SK-N-SH (cell line): ENCODE measurements at regions not wholly inside any gene's neighbourhood (a gene's known extent, or its start where the extent isn't known, plus 50 kb on each side); places are given as distances from the start of the nearest gene placed in this dataset.

Experiments used
- CTCF ChIA-PET: fragments of 300-600, 350-600 bp; formaldehyde crosslinking; extraction: SDS; loops from one replicate; lab custom pipeline; 2021; lab: Yijun Ruan, JAX
- POLR2A ChIA-PET: fragments of 350-600 bp; sonication (Branson Sonifier 250); formaldehyde crosslinking; extraction: SDS; loops from one replicate; lab custom pipeline; 2020; ENCODE audit warnings: antibody characterized with exemption, inconsistent platforms; lab: Yijun Ruan, JAX
- DNase-seq: peaks from one replicate; pipeline ENCODE4 v3.0.0; 2012
- H2AFZ ChIP-seq: fragments of 200-600 bp; sonication (generic); 2 replicates; pipeline ENCODE4 v1.8.1; 2016; ENCODE audit warnings: antibody characterized with exemption, mild to moderate bottlenecking, low read depth
- H3F3A ChIP-seq: fragments of 200-600 bp; sonication (generic); replicated peaks from 2 replicates; pipeline ENCODE3; 2016; ENCODE audit warnings: antibody characterized with exemption, mild to moderate bottlenecking; ENCODE audit not compliant: insufficient read depth
- H3K27ac ChIP-seq, 2 experiments: fragments of 200-500 bp in 1 of 2; fragments of 200-600 bp in 1 of 2; sonication (Bioruptor generic) in 1 of 2; sonication (generic), shearing (Covaris generic) in 1 of 2; 2 replicates each; pipeline versions ENCODE4 v1.5.1 to v1.6.1; 2014 to 2016; ENCODE audit warnings: low read depth in 2 of 2, inconsistent platforms in 1 of 2, low read length in 1 of 2, mild to moderate bottlenecking in 1 of 2, mixed read lengths in 1 of 2
- H3K27me3 ChIP-seq: fragments of 200-600 bp; sonication (generic), shearing (Covaris generic); 2 replicates; pipeline ENCODE4 v1.6.1; 2016; ENCODE audit warnings: mixed run types; ENCODE audit not compliant: insufficient read depth
- H3K36me3 ChIP-seq, 2 experiments: fragments of 200-500 bp in 1 of 2; fragments of 200-600 bp in 1 of 2; sonication (Bioruptor generic) in 1 of 2; sonication (generic) in 1 of 2; replicated peaks in 1 of 2; 2 replicates each; pipeline versions ENCODE3 to v1.5.1; 2014 to 2016; ENCODE audit warnings: low read length in 1 of 2, mild to moderate bottlenecking in 1 of 2; ENCODE audit not compliant: insufficient read depth in 2 of 2, control insufficient read depth in 1 of 2
- H3K4me1 ChIP-seq, 2 experiments: fragments of 200-500 bp in 1 of 2; fragments of 200-600 bp in 1 of 2; sonication (Bioruptor generic) in 1 of 2; sonication (generic), shearing (Covaris generic) in 1 of 2; 2 replicates each; pipeline versions ENCODE4 v1.5.1 to v1.6.1; 2014 to 2016; ENCODE audit warnings: low read depth in 1 of 2, low read length in 1 of 2, mixed run types in 1 of 2; ENCODE audit not compliant: insufficient read depth in 2 of 2, control insufficient read depth in 1 of 2
- H3K4me2 ChIP-seq: fragments of 200-600 bp; sonication (generic), shearing (Covaris generic); 2 replicates; pipeline ENCODE4 v1.6.1; 2017; ENCODE audit warnings: mixed run types
- H3K4me3 ChIP-seq, 2 experiments: fragments of 200-500 bp in 1 of 2; fragments of 200-600 bp in 1 of 2; sonication (Bioruptor generic) in 1 of 2; sonication (generic), shearing (Covaris generic) in 1 of 2; 2 replicates each; pipeline versions ENCODE4 v1.5.1 to v1.8.1; 2014 to 2016; ENCODE audit warnings: low read depth in 2 of 2, inconsistent platforms in 1 of 2, low read length in 1 of 2, mild to moderate bottlenecking in 1 of 2, mixed read lengths in 1 of 2, moderate library complexity in 1 of 2
- H3K79me2 ChIP-seq: fragments of 200-600 bp; sonication (generic); 2 replicates; pipeline ENCODE4 v1.8.1; 2017; ENCODE audit warnings: mild to moderate bottlenecking; ENCODE audit not compliant: insufficient read depth
- H3K9ac ChIP-seq: fragments of 200-600 bp; sonication (generic); 2 replicates; pipeline ENCODE4 v1.6.1; 2017; ENCODE audit warnings: mixed run types
- H3K9me2 ChIP-seq: fragments of 200-600 bp; sonication (generic); 2 replicates; pipeline ENCODE4 v1.6.1; 2017; ENCODE audit warnings: mixed run types
- H3K9me3 ChIP-seq: fragments of 200-600 bp; sonication (generic); 2 replicates; pipeline ENCODE4 v1.6.1; 2017; ENCODE audit warnings: mixed run types, mild to moderate bottlenecking, moderate library complexity
- H4K20me1 ChIP-seq: fragments of 200-600 bp; sonication (generic); 2 replicates; pipeline ENCODE4 v1.6.1; 2017; ENCODE audit warnings: mild to moderate bottlenecking, mixed run types; ENCODE audit not compliant: insufficient read depth
- FOSL2 ChIP-seq: IDR thresholded peaks from 2 replicates; pipeline ENCODE4 v1.4.0; 2012; ENCODE audit warnings: low read depth, mild to moderate bottlenecking, moderate library complexity, borderline replicate concordance
- GABPA ChIP-seq: IDR thresholded peaks from 2 replicates; pipeline ENCODE4 v1.4.0; 2012; ENCODE audit warnings: low read depth, mild to moderate bottlenecking
- MAX ChIP-seq: IDR thresholded peaks from 2 replicates; pipeline ENCODE4 v1.4.0; 2012; ENCODE audit warnings: low read depth
- NRF1 ChIP-seq: IDR thresholded peaks from 2 replicates; pipeline ENCODE4 v1.6.1; 2012; ENCODE audit warnings: low read depth, mild to moderate bottlenecking, low read length
- RFX5 ChIP-seq: IDR thresholded peaks from 2 replicates; pipeline ENCODE4 v1.6.1; 2012; ENCODE audit warnings: mild to moderate bottlenecking, improper control_type of control experiment, low read length
- SMC3 ChIP-seq: IDR thresholded peaks from 2 replicates; pipeline ENCODE4 v1.6.1; 2012; ENCODE audit warnings: low read depth, low read length, improper control_type of control experiment
- WGBS: methylation state at CpG from one replicate; pipeline ENCODE4 v1.1.6; 2017; ENCODE audit warnings: low lambda C conversion rate; 5-methylcytosine and 5-hydroxymethylcytosine counted together
- TF ChIP-seq, protein P1 (sequence below): IDR thresholded peaks from 2 replicates; pipeline ENCODE4 v1.6.1; 2012; ENCODE audit warnings: mild to moderate bottlenecking, low read depth, low read length, moderate library complexity
- TF ChIP-seq, protein P2 (sequence below): IDR thresholded peaks from 2 replicates; pipeline ENCODE4; 2012
- TF ChIP-seq, protein P3 (sequence below): IDR thresholded peaks from 2 replicates; pipeline ENCODE4 v1.4.0; 2012; ENCODE audit warnings: low read depth, borderline replicate concordance

DNA sequence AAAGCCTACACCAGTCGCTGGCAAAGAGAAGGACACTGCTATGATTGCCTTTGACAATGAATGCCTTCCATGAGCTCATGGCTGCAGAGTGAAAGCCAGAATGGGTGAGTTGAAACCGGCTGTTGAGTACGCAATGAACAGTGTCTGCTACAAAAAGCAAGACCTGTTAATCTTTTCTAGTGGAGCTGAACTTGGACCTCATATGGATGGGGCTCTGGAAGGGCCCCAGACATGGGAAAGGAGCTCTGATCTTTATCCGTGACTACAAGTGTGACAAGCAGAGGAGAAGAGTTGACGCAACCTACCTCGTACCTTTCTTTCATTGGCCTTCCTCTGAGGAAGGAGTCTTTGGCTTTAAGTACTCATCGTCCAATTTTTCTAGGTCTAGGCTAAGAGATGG is 67.1 kb upstream of the TSC22D1 start:
- POLR2A ChIA-PET = no interaction called here

More for the DNA sequence above, 67.1 kb upstream of the TSC22D1 start:
- no peaks in the 10 kb centered on the region for H3K27me3 ChIP-seq
- H3F3A ChIP-seq = peaks cover 5% of the 10 kb centered on the region
- no peaks in the 10 kb centered on the region for H3K79me2 ChIP-seq
- H3K4me1 ChIP-seq = no peaks in the 10 kb centered on the region
- no peak for DNase-seq
- CTCF ChIA-PET = no interaction called here
- H4K20me1 ChIP-seq = no peaks in the 10 kb centered on the region
- H3K9me2 ChIP-seq = no peaks in the 10 kb centered on the region
- no peak overlapping the region for H3K27ac ChIP-seq
- no peaks in the 10 kb centered on the region for H3K9me3 ChIP-seq
- H3K4me3 ChIP-seq = no peak overlapping the region
- H3K4me2 ChIP-seq = no peak overlapping the region
- TF ChIP-seq FOSL2 = no peak
- TF ChIP-seq, protein P1, sequence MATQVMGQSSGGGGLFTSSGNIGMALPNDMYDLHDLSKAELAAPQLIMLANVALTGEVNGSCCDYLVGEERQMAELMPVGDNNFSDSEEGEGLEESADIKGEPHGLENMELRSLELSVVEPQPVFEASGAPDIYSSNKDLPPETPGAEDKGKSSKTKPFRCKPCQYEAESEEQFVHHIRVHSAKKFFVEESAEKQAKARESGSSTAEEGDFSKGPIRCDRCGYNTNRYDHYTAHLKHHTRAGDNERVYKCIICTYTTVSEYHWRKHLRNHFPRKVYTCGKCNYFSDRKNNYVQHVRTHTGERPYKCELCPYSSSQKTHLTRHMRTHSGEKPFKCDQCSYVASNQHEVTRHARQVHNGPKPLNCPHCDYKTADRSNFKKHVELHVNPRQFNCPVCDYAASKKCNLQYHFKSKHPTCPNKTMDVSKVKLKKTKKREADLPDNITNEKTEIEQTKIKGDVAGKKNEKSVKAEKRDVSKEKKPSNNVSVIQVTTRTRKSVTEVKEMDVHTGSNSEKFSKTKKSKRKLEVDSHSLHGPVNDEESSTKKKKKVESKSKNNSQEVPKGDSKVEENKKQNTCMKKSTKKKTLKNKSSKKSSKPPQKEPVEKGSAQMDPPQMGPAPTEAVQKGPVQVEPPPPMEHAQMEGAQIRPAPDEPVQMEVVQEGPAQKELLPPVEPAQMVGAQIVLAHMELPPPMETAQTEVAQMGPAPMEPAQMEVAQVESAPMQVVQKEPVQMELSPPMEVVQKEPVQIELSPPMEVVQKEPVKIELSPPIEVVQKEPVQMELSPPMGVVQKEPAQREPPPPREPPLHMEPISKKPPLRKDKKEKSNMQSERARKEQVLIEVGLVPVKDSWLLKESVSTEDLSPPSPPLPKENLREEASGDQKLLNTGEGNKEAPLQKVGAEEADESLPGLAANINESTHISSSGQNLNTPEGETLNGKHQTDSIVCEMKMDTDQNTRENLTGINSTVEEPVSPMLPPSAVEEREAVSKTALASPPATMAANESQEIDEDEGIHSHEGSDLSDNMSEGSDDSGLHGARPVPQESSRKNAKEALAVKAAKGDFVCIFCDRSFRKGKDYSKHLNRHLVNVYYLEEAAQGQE = no peak
- TF ChIP-seq GABPA = no peak
- TF ChIP-seq, protein P2, sequence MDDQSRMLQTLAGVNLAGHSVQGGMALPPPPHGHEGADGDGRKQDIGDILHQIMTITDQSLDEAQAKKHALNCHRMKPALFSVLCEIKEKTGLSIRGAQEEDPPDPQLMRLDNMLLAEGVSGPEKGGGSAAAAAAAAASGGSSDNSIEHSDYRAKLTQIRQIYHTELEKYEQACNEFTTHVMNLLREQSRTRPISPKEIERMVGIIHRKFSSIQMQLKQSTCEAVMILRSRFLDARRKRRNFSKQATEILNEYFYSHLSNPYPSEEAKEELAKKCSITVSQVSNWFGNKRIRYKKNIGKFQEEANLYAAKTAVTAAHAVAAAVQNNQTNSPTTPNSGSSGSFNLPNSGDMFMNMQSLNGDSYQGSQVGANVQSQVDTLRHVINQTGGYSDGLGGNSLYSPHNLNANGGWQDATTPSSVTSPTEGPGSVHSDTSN = no peak
- TF ChIP-seq MAX = no peak
- TF ChIP-seq, protein P3, sequence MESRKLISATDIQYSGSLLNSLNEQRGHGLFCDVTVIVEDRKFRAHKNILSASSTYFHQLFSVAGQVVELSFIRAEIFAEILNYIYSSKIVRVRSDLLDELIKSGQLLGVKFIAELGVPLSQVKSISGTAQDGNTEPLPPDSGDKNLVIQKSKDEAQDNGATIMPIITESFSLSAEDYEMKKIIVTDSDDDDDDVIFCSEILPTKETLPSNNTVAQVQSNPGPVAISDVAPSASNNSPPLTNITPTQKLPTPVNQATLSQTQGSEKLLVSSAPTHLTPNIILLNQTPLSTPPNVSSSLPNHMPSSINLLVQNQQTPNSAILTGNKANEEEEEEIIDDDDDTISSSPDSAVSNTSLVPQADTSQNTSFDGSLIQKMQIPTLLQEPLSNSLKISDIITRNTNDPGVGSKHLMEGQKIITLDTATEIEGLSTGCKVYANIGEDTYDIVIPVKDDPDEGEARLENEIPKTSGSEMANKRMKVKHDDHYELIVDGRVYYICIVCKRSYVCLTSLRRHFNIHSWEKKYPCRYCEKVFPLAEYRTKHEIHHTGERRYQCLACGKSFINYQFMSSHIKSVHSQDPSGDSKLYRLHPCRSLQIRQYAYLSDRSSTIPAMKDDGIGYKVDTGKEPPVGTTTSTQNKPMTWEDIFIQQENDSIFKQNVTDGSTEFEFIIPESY = no peak
- no peak for TF ChIP-seq NRF1
- no peak for TF ChIP-seq SMC3
- TF ChIP-seq RFX5 = no peak
- WGBS = 91% methylated on average over 7 of the region's 7 CpGs
- H3K36me3 ChIP-seq = no peaks in the 10 kb centered on the region
- no peak overlapping the region for H2AFZ ChIP-seq
- no peak overlapping the region for H3K9ac ChIP-seq
